K562 (cell line): ENCODE measurements at regions not wholly inside any gene's neighbourhood (a gene's known extent, or its start where the extent isn't known, plus 50 kb on each side); places are given as distances from the start of the nearest gene placed in this dataset.

Experiments
- TF ChIP-seq, protein P1 (sequence below): fragments of 200-600 bp; sonication (generic); IDR thresholded peaks from one replicate; pipeline ENCODE4 v1.6.1; 2012; ENCODE audit warnings: mild to moderate bottlenecking, low read depth, low read length, inconsistent platforms

DNA sequence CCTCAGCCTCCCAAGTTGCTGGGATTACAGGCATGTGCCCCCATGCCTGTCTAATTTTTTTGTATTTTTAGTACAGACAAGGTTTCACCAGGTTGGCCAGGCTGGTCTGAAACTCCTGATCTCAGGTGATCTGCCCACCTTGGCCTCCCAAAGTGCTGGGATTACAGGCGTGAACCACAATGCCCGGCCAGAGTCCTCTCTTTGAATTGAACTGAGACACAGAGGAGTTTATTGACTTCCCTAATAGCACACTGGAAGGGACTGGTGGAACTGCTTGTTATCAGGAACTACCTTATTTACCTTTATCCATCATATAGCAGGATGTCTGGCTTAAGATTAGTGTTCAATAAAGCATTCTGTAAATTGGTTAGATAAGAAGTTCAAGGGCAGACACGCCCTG, 613.8 kb downstream of the EFNB2 start (continued):
- TF ChIP-seq, protein P1, sequence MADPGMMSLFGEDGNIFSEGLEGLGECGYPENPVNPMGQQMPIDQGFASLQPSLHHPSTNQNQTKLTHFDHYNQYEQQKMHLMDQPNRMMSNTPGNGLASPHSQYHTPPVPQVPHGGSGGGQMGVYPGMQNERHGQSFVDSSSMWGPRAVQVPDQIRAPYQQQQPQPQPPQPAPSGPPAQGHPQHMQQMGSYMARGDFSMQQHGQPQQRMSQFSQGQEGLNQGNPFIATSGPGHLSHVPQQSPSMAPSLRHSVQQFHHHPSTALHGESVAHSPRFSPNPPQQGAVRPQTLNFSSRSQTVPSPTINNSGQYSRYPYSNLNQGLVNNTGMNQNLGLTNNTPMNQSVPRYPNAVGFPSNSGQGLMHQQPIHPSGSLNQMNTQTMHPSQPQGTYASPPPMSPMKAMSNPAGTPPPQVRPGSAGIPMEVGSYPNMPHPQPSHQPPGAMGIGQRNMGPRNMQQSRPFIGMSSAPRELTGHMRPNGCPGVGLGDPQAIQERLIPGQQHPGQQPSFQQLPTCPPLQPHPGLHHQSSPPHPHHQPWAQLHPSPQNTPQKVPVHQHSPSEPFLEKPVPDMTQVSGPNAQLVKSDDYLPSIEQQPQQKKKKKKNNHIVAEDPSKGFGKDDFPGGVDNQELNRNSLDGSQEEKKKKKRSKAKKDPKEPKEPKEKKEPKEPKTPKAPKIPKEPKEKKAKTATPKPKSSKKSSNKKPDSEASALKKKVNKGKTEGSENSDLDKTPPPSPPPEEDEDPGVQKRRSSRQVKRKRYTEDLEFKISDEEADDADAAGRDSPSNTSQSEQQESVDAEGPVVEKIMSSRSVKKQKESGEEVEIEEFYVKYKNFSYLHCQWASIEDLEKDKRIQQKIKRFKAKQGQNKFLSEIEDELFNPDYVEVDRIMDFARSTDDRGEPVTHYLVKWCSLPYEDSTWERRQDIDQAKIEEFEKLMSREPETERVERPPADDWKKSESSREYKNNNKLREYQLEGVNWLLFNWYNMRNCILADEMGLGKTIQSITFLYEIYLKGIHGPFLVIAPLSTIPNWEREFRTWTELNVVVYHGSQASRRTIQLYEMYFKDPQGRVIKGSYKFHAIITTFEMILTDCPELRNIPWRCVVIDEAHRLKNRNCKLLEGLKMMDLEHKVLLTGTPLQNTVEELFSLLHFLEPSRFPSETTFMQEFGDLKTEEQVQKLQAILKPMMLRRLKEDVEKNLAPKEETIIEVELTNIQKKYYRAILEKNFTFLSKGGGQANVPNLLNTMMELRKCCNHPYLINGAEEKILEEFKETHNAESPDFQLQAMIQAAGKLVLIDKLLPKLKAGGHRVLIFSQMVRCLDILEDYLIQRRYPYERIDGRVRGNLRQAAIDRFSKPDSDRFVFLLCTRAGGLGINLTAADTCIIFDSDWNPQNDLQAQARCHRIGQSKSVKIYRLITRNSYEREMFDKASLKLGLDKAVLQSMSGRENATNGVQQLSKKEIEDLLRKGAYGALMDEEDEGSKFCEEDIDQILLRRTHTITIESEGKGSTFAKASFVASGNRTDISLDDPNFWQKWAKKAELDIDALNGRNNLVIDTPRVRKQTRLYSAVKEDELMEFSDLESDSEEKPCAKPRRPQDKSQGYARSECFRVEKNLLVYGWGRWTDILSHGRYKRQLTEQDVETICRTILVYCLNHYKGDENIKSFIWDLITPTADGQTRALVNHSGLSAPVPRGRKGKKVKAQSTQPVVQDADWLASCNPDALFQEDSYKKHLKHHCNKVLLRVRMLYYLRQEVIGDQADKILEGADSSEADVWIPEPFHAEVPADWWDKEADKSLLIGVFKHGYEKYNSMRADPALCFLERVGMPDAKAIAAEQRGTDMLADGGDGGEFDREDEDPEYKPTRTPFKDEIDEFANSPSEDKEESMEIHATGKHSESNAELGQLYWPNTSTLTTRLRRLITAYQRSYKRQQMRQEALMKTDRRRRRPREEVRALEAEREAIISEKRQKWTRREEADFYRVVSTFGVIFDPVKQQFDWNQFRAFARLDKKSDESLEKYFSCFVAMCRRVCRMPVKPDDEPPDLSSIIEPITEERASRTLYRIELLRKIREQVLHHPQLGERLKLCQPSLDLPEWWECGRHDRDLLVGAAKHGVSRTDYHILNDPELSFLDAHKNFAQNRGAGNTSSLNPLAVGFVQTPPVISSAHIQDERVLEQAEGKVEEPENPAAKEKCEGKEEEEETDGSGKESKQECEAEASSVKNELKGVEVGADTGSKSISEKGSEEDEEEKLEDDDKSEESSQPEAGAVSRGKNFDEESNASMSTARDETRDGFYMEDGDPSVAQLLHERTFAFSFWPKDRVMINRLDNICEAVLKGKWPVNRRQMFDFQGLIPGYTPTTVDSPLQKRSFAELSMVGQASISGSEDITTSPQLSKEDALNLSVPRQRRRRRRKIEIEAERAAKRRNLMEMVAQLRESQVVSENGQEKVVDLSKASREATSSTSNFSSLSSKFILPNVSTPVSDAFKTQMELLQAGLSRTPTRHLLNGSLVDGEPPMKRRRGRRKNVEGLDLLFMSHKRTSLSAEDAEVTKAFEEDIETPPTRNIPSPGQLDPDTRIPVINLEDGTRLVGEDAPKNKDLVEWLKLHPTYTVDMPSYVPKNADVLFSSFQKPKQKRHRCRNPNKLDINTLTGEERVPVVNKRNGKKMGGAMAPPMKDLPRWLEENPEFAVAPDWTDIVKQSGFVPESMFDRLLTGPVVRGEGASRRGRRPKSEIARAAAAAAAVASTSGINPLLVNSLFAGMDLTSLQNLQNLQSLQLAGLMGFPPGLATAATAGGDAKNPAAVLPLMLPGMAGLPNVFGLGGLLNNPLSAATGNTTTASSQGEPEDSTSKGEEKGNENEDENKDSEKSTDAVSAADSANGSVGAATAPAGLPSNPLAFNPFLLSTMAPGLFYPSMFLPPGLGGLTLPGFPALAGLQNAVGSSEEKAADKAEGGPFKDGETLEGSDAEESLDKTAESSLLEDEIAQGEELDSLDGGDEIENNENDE, result no peak
